Nephron progenitor cell (in vitro differentiated cells): ENCODE measurements at regions not wholly inside any gene's neighbourhood (a gene's known extent, or its start where the extent isn't known, plus 50 kb on each side); places are given as distances from the start of the nearest gene placed in this dataset.

Experiments used
- DNase-seq: peaks from one replicate; pipeline ENCODE4 v3.0.0; 2021
- H3K27ac Mint-ChIP-seq: 2 replicates; pipeline ENCODE4 v1.8.0; 2021; ENCODE audit warnings: mild to moderate bottlenecking, moderate library complexity, mixed read lengths
- H3K27me3 Mint-ChIP-seq: 2 replicates; pipeline ENCODE4 v1.8.0; 2021; ENCODE audit warnings: mild to moderate bottlenecking, low read depth, mixed read lengths; ENCODE audit not compliant: poor library complexity
- H3K36me3 Mint-ChIP-seq: 2 replicates; pipeline ENCODE4 v1.8.0; 2021; ENCODE audit warnings: low read depth, mixed read lengths
- H3K4me1 Mint-ChIP-seq: 2 replicates; pipeline ENCODE4 v1.8.0; 2021; ENCODE audit warnings: mixed read lengths
- H3K4me3 Mint-ChIP-seq: 2 replicates; pipeline ENCODE4 v1.8.0; 2021; ENCODE audit warnings: mild to moderate bottlenecking, moderate library complexity, mixed read lengths
- H3K9me3 Mint-ChIP-seq: 2 replicates; pipeline ENCODE4 v1.8.0; 2021; ENCODE audit warnings: mild to moderate bottlenecking, moderate library complexity, mixed read lengths
- TF ChIP-seq, protein P1 (sequence below): fragments of 200-600 bp; sonication (generic); IDR thresholded peaks from 2 replicates; pipeline ENCODE4 v1.5.0; 2021; ENCODE audit warnings: antibody characterized with exemption

DNA sequence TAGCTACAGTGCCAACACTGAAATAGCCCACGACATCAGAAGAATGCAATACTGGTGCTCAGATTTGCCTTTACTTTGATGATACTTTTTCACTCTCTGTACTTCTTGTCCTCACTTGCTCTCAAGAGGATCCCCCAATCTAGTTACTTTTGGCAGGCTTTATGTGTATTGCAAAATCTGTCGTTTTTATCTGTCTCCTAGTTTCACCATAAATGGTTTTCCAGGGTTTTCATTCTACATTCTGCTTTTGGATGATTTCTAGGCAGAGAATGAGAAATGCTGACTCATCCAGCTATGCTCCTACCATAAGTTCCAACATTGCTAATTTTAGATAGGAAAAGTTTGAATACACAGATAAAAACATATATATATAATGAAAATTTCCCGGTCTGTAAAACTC lies 659.5 kb upstream of the NRG3 start:
- no peaks in the 10 kb centered on the region for H3K4me1 Mint-ChIP-seq
- TF ChIP-seq, protein P1, sequence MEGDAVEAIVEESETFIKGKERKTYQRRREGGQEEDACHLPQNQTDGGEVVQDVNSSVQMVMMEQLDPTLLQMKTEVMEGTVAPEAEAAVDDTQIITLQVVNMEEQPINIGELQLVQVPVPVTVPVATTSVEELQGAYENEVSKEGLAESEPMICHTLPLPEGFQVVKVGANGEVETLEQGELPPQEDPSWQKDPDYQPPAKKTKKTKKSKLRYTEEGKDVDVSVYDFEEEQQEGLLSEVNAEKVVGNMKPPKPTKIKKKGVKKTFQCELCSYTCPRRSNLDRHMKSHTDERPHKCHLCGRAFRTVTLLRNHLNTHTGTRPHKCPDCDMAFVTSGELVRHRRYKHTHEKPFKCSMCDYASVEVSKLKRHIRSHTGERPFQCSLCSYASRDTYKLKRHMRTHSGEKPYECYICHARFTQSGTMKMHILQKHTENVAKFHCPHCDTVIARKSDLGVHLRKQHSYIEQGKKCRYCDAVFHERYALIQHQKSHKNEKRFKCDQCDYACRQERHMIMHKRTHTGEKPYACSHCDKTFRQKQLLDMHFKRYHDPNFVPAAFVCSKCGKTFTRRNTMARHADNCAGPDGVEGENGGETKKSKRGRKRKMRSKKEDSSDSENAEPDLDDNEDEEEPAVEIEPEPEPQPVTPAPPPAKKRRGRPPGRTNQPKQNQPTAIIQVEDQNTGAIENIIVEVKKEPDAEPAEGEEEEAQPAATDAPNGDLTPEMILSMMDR = no peak

DNA sequence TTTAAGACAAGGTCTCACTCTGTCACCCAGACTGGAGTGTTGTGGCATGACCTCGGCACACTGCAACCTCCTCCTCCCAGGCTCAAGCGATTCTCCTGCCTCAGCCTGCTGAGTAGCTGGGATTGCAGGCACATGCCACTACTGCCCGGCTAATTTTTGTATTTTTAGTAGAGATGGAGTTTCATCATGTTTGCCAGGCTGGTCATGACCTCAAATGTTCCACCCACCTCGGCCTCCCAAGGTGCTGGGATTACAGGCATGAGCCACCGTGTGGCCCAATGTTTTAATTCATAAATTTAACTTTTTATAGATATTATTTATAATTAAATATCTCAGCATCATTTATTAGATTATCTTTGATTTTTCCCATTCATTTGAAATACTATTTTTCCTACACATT lies 658.0 kb upstream of the NRG3 start:
- Mint-ChIP-seq H3K4me1 (no peaks in the 10 kb centered on the region), H3K36me3 (no peaks in the 10 kb centered on the region), H3K27ac (no peak overlapping the region), H3K4me3 (no peak overlapping the region), H3K27me3 (no peaks in the 10 kb centered on the region), H3K9me3 (no peaks in the 10 kb centered on the region)
- TF ChIP-seq, protein P1 = no peak
- no peak for DNase-seq

More for the DNA sequence above, 659.5 kb upstream of the NRG3 start:
- Mint-ChIP-seq H3K4me3 (no peak overlapping the region), H3K36me3 (no peaks in the 10 kb centered on the region), H3K27me3 (peaks cover 4% of the 10 kb centered on the region), H3K9me3 (no peaks in the 10 kb centered on the region), H3K27ac (no peak overlapping the region)
- DNase-seq = no peak

DNA sequence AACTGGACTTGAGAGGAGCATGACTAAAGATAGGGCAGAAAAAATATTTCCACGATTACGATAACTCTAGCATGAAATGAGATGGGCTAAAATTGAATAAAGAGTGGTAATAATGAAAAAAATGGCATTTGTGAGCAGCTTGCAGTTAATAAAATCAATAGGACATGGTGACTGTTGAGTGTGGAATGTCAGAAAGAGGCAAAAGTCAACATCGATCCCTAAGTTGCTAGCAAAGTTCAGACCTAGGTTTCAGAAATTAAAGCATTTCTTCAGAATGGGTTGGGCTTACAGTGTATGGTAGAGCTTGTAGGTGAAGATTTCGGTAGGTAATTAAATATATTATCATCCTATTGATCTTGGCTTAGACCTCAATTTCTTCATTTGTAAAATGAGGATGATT lies 656.7 kb upstream of the NRG3 start:
- H3K4me1 Mint-ChIP-seq = no peaks in the 10 kb centered on the region
- no peak overlapping the region for H3K27ac Mint-ChIP-seq
- DNase-seq = no peak
- TF ChIP-seq, protein P1 = no peak
- H3K36me3 Mint-ChIP-seq = no peaks in the 10 kb centered on the region
- no peaks in the 10 kb centered on the region for H3K9me3 Mint-ChIP-seq
- H3K27me3 Mint-ChIP-seq = no peaks in the 10 kb centered on the region
- H3K4me3 Mint-ChIP-seq = no peak overlapping the region

DNA sequence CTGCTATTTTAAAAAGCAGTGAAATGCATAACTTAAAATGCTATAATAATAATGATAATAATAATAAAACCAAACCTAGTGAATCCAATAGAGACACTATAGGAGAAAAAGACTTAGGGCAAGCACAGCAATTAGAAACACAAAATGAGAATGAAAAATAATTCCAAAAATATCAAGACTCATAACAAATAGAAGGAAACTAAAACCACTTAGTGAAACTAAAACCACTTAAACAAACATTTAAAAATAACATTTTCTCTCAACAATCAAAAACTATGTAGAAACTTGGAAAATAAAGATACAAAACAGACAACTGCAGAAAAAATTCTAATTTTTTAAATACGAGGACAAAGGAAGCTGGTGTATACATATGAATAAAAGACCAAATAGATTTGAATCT lies 655.2 kb upstream of the NRG3 start:
- TF ChIP-seq, protein P1 = no peak
- Mint-ChIP-seq H3K27ac (no peak overlapping the region), H3K27me3 (no peaks in the 10 kb centered on the region), H3K36me3 (no peaks in the 10 kb centered on the region), H3K4me3 (no peak overlapping the region), H3K4me1 (no peaks in the 10 kb centered on the region), H3K9me3 (no peaks in the 10 kb centered on the region)
- DNase-seq = no peak

DNA sequence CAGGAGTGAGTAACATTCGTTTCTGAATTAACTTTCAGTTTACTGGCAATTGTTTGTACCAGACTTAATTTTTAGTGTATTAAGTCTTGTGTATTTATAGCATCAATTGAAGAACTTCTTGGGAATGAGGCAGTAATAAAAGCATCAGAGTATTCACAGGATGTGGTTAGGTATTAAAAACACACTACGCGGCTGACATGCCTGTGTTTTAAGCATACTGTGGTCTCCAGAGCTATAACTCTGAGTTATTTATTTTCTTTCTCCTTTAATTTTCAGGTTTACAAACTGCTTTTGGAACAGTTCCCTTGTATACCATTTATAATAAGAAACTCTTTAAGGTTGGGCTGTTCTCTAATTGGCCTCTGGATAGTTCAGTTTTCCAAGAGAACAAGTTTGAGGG lies 626.1 kb upstream of the NRG3 start:
- peaks cover 11% of the 10 kb centered on the region for H3K4me1 Mint-ChIP-seq

More for the DNA sequence above, 626.1 kb upstream of the NRG3 start:
- TF ChIP-seq, protein P1 = no peak
- no peak overlapping the region for H3K27ac Mint-ChIP-seq
- no peaks in the 10 kb centered on the region for H3K36me3 Mint-ChIP-seq
- no peaks in the 10 kb centered on the region for H3K27me3 Mint-ChIP-seq
- no peaks in the 10 kb centered on the region for H3K9me3 Mint-ChIP-seq
- DNase-seq = no peak
- H3K4me3 Mint-ChIP-seq = no peak overlapping the region
